GM10266 (cell line): ENCODE measurements at regions not wholly inside any gene's neighbourhood (a gene's known extent, or its start where the extent isn't known, plus 50 kb on each side); places are given as distances from the start of the nearest gene placed in this dataset.
"Not testable (repeated sequence)": the region's sequence is repeated elsewhere in the genome, so short reads cannot be mapped to it uniquely, and the experiment has no call there.

Experiments used
- DNase-seq: peaks from one replicate; pipeline ENCODE4 v3.0.0; 2012; ENCODE audit errors: extremely low spot score
- CTCF ChIP-seq: IDR thresholded peaks from 2 replicates; pipeline ENCODE4 v1.5.1; 2012; ENCODE audit warnings: mild to moderate bottlenecking, low read depth; ENCODE audit not compliant: control insufficient read depth, insufficient read depth; ENCODE audit errors: missing control alignments

DNA sequence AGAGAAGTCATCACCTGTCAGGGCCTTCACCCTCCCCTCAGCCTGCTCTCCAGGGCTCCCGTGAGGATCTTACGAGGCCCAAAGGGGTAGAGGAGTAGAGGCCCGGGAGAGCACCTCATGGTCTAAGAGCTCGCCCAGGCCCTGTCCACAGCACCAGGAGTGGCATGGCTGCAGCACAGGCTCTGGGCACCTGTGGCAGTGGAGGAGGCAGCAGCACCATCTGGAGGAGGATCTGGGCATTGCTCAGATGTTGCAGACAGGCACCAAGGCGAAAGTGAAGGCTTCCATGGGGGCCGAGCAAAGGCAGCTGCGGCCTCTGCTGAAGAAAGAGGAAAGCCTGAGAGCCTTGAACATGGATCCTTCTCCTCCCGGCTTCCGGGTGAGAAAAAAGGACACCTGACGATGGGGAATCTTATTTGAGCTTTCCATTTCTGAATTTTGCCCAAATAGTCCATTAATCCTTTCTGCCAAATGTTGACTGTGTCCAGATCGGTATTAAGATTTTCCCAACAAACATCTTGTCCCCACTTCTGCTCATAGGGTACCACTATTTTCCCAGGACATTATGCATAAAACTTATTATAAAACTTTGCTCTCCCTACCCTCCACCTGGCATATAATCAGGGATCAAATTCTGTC, 604.7 kb downstream of the PTPRC start:
- peak; percentile 72 for DNase-seq
- peak; percentile 90 for TF ChIP-seq CTCF

GRCh38 chr1:199245946-199246345, 607.1 kb downstream of the PTPRC start:
- DNase-seq, result no peak
- TF ChIP-seq CTCF, result no peak

DNA sequence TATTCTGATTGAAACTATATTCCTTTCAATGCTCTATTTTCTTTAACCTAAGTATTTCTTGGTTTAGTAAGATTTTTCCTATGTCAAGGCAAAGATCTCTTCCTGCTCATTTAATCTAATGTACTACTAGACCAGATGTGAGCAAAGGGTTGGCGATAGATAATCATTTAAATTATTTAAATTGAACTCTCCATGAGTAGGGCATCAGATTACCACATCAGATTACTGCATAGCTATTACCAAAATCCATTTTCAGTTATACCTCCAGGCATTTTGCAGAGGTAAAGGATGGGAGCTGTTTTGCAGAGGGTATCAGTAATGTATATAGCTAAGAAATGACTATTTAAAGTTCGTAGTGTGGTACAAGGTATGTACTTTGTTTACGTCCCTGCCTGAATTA, 607.9 kb downstream of the PTPRC start:
- DNase-seq, result no peak
- TF ChIP-seq CTCF, result no peak

DNA sequence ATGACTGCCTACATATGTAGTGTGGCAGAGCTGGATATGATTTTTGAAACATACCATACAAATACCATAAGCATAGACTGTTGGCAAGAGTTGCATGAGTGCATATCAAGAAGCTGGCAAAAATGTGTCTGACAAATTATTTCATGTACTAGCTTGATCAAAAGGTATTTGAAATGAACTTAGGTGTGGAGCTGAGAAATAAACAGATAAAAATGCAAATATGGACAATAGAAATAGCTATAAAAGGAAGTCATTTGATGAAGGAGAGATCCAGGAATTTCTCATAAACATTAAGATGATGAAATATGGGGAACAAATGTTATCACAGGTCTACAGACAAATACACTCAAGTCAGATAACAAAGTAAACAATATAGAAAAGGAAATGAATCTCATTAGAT, 609.1 kb downstream of the PTPRC start:
- TF ChIP-seq CTCF, result no peak
- DNase-seq, result no peak

GRCh38 chr1:199254040-199254439, 615.2 kb downstream of the PTPRC start:
- DNase-seq, result not testable (repeated sequence)

DNA sequence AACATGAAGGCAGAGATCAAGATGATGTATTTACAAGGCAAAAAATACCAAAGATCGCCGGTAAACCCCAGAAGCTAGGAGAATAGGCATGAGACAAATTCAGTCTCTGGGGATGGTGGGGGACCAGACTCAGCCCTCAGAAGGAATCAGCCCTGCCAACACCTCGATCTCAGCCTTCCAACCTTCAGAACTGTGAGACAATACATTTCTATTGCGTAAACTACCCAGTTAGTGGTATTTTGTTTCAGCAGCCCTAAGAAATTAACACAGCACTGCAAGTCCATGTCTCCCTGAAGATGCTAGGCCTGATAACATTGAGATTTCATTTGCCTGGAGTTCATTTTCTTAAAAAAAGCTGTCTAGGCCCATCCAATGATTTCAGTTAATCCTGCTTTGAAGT, 622.5 kb downstream of the PTPRC start:
- no peak for DNase-seq
- TF ChIP-seq CTCF, result no peak

DNA sequence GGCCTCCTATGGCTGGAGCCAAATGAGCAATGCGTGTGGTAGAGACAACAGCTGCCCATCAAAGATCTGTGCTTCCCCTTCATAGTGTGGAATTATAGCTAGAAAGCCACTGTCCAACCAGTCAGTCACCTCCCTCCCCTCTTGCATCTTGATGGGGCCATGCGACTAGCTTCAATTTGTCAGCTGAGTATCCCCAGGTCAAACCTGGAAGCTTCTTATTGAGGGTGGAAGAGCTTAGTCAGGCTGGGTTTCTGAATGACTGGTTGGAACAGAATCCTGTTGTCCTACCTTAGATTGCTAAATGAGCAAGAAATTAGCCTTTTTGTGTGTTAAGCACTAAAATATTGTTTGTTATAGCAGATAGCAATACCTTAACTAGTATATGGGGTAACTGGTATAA, 625.4 kb downstream of the PTPRC start:
- TF ChIP-seq CTCF, result no peak
- no peak for DNase-seq

DNA sequence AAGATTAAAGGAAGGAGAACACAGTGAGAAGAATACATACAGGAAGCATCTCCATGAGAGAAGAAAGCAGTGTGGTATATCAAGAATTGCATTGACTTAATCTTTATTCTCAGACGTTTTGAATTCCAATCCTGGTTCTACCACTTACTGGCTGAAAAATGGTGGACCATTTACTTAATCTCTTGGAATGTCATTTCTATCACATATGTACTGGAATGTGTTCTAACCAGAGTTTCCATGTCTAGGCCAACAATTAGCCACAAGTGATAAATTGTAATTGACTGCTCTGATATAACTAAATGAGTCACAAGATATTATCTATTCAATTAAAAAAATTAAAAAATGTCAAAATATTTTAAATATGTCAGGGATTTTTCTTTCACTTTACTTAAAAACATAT, 626.1 kb downstream of the PTPRC start:
- TF ChIP-seq CTCF, result no peak
- no peak for DNase-seq
